Stomach (tissue), 4 donors: ENCODE measurements at regions not wholly inside any gene's neighbourhood (a gene's known extent, or its start where the extent isn't known, plus 50 kb on each side); places are given as distances from the start of the nearest gene placed in this dataset.

ENCODE experiments used
- CTCF ChIP-seq, 7 experiments: fragments of 450-650 bp in 4 of 7; fragments of 200-600 bp in 3 of 7; sonication (generic) in 3 of 7; IDR thresholded peaks; one replicate each; pipeline ENCODE4 v1.5.1; 2016 to 2019; ENCODE audit warnings: antibody characterized with exemption in 7 of 7, control low read depth in 2 of 7, mild to moderate bottlenecking in 1 of 7
- EP300 ChIP-seq: sonication (generic); formaldehyde crosslinking; IDR thresholded peaks from one replicate; pipeline ENCODE4 v1.6.1; 2017; ENCODE audit warnings: antibody characterized with exemption

- TF ChIP-seq CTCF (IDR thresholded peaks at IDR 0.05) (no peak), EP300 (no peak)
These were observed 158.8 kb downstream of the TOMM20 start for GRCh38 chr1:234969581-234970400.
